Naive thymus-derived CD4-positive, alpha-beta T cell (primary cell): ENCODE measurements at regions not wholly inside any gene's neighbourhood (a gene's known extent, or its start where the extent isn't known, plus 50 kb on each side); places are given as distances from the start of the nearest gene placed in this dataset.

Experiments
- ATAC-seq: fragments of 150-1000 bp; cut with Tn5 transposase; 2 replicates; pipeline ENCODE4 v1.10.0; 2021; ENCODE audit warnings: mild to moderate bottlenecking, moderate library complexity
- CTCF ChIA-PET: fragments of 350-600 bp; sonication (Branson Sonifier 250); formaldehyde crosslinking; loops from one replicate; lab custom pipeline; 2021; ENCODE audit warnings: antibody characterized with exemption; lab: Charles Lee
- POLR2A ChIA-PET: fragments of 350-600 bp; sonication (Branson Sonifier 250); formaldehyde crosslinking; loops from one replicate; lab custom pipeline; 2021; ENCODE audit warnings: antibody characterized with exemption, inconsistent platforms; lab: Charles Lee
- DNase-seq, 9 donors: peaks; one replicate each; pipeline versions ENCODE4 v3.0.0 to v3.0.0-alpha.2; 2020 to 2022; ENCODE audit warnings: mixed read lengths in 1 of 9
- H3K27ac ChIP-seq: one replicate; pipeline ENCODE4 v1.7.0; 2013; ENCODE audit warnings: mild to moderate bottlenecking, low read depth, low read length, moderate library complexity
- H3K27me3 ChIP-seq, 2 donors: one replicate each; pipeline ENCODE4 v1.7.0; 2013; ENCODE audit warnings: low read length in 2 of 2, mild to moderate bottlenecking in 2 of 2, moderate library complexity in 2 of 2; ENCODE audit not compliant: control insufficient read depth in 2 of 2, insufficient read depth in 2 of 2
- H3K36me3 ChIP-seq, 3 experiments: 1 replicate in 2 of 3; 2 replicates in 1 of 3; pipeline ENCODE4 v1.7.0; 2013; ENCODE audit warnings: low read length in 3 of 3, mild to moderate bottlenecking in 3 of 3, moderate library complexity in 1 of 3; ENCODE audit not compliant: insufficient read depth in 3 of 3, control insufficient read depth in 2 of 3
- H3K4me1 ChIP-seq, 2 donors: one replicate each; pipeline ENCODE4 v1.7.0; 2013; ENCODE audit warnings: low read length in 2 of 2, mild to moderate bottlenecking in 2 of 2, moderate library complexity in 1 of 2; ENCODE audit not compliant: control insufficient read depth in 2 of 2, insufficient read depth in 2 of 2
- H3K4me3 ChIP-seq: 2 replicates; pipeline ENCODE4 v1.7.0; 2013; ENCODE audit warnings: mild to moderate bottlenecking, low read length
- H3K9me3 ChIP-seq, 3 experiments: 1 replicate in 2 of 3; 2 replicates in 1 of 3; pipeline ENCODE4 v1.7.0; 2013; ENCODE audit warnings: low read length in 3 of 3; ENCODE audit not compliant: control insufficient read depth in 2 of 3
- H3K27ac Mint-ChIP-seq, 9 donors: one replicate each; pipeline ENCODE4 v1.8.0; 2020 to 2022; ENCODE audit warnings: mixed read lengths in 9 of 9, mild to moderate bottlenecking in 8 of 9, moderate library complexity in 5 of 9, inconsistent platforms in 2 of 9
- H3K27me3 Mint-ChIP-seq, 5 donors: one replicate each; pipeline ENCODE4 v1.8.0; 2021 to 2022; ENCODE audit warnings: mixed read lengths in 5 of 5, mild to moderate bottlenecking in 1 of 5
- H3K36me3 Mint-ChIP-seq, 5 donors: one replicate each; pipeline ENCODE4 v1.8.0; 2020 to 2022; ENCODE audit warnings: mixed read lengths in 5 of 5, mild to moderate bottlenecking in 3 of 5, inconsistent platforms in 1 of 5
- H3K4me1 Mint-ChIP-seq, 7 donors: one replicate each; pipeline ENCODE4 v1.8.0; 2020 to 2022; ENCODE audit warnings: mixed read lengths in 7 of 7, mild to moderate bottlenecking in 3 of 7, inconsistent platforms in 1 of 7
- H3K4me3 Mint-ChIP-seq, 10 donors: one replicate each; pipeline ENCODE4 v1.8.0; 2020 to 2022; ENCODE audit warnings: mild to moderate bottlenecking in 10 of 10, mixed read lengths in 10 of 10, moderate library complexity in 6 of 10, inconsistent platforms in 2 of 10
- H3K9me3 Mint-ChIP-seq, 11 donors: one replicate each; pipeline ENCODE4 v1.8.0; 2020 to 2022; ENCODE audit warnings: mixed read lengths in 11 of 11, mild to moderate bottlenecking in 4 of 11, inconsistent platforms in 1 of 11, moderate library complexity in 1 of 11
- intact Hi-C, 2 donors: fragments of 100-400 bp; cut with micrococcal nuclease; formaldehyde crosslinking; loops; one replicate each; pipeline ENCODE4 v1.15.1; 2023

DNA sequence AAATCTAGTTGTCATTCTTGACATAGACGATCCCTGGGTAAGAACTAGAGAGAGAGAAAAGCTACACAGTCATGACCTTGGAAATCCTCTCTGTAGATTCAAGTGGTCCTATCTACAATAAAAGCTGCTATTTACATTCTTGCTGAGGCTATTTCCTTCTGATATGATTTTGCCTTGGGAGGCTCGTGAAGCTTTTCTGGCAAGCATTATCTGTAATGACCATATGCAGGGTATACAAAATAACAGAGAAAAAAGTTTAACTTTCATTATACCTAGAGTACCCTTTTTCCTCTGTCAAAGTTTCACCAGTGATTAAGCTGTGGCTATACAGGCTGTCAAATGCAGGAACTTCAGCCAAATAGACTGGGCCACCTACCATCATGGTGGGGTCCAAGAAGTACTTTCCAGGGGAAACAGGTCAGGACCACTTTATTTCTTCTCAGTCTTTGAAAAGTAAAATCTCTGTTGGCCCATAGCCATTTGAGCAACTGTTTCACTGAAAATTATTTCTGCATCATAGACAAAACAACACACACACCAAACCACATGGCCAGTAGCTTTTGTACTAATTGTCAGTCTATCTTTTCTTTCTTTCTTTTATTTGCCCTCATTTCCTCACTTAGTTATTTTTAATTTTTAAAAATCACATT, 677.0 kb upstream of the ID4 start:
- no peaks in the 10 kb centered on the region for H3K36me3 ChIP-seq
- peaks cover 0 to 10% (median 1%) of the 10 kb centered on the region in 11 donors for H3K9me3 Mint-ChIP-seq
- no peak for ATAC-seq
- H3K9me3 ChIP-seq = no peaks in the 10 kb centered on the region
- intact Hi-C loops = no loop called here
- no peak overlapping the region for H3K4me3 ChIP-seq
- no peak overlapping the region for H3K27ac Mint-ChIP-seq
- H3K4me3 Mint-ChIP-seq = no peak overlapping the region
- H3K27me3 ChIP-seq = no peaks in the 10 kb centered on the region
- H3K27ac ChIP-seq = no peak overlapping the region
- no peaks in the 10 kb centered on the region for H3K27me3 Mint-ChIP-seq
- ChIA-PET POLR2A (no interaction called here), CTCF (no interaction called here)
- no peaks in the 10 kb centered on the region for H3K4me1 ChIP-seq
- H3K4me1 Mint-ChIP-seq = no peaks in the 10 kb centered on the region
- H3K36me3 Mint-ChIP-seq = no peaks in the 10 kb centered on the region
- DNase-seq = no peak

DNA sequence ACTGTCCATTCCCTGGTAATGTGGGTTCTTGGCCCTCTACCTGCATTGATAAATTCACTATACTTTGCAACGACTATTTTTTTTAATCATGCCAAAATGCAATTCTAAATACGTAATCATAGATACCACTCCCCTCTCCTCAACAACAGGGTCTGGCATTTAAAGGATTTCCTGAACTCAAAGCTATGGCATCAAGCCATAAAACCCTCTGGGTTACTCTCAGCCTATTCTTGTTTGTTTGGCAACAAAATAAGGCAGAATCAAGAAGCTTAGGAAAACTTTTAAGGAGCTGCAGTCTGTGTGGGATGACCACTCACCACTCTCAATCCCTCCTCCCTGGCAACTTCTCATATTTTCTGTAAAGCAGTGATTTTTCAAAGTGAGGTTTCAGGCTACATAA, 669.9 kb upstream of the ID4 start:
- Mint-ChIP-seq H3K27me3 (no peaks in the 10 kb centered on the region), H3K27ac (no peak overlapping the region), H3K9me3 (peaks cover 0 to 14% (median 3%) of the 10 kb centered on the region in 11 donors), H3K4me1 (no peaks in the 10 kb centered on the region), H3K4me3 (no peak overlapping the region), H3K36me3 (no peaks in the 10 kb centered on the region)
- H3K27me3 ChIP-seq = no peaks in the 10 kb centered on the region
- H3K4me1 ChIP-seq = no peaks in the 10 kb centered on the region
- ChIA-PET POLR2A (no interaction called here), CTCF (no interaction called here)
- H3K9me3 ChIP-seq = no peaks in the 10 kb centered on the region
- ATAC-seq (no peak), DNase-seq (no peak)
- no peaks in the 10 kb centered on the region for H3K36me3 ChIP-seq
- no peak overlapping the region for H3K27ac ChIP-seq
- no peak overlapping the region for H3K4me3 ChIP-seq
- intact Hi-C loops = no loop called here

GRCh38 chr6:19169366-19169765, 667.8 kb upstream of the ID4 start:
- Histone ChIP-seq H3K4me1 (no peaks in the 10 kb centered on the region), H3K36me3 (no peaks in the 10 kb centered on the region), H3K4me3 (no peak overlapping the region), H3K9me3 (no peaks in the 10 kb centered on the region), H3K27ac (no peak overlapping the region), H3K27me3 (no peaks in the 10 kb centered on the region)
- Mint-ChIP-seq H3K27ac (no peak overlapping the region), H3K36me3 (no peaks in the 10 kb centered on the region), H3K9me3 (peaks cover 0 to 14% (median 3%) of the 10 kb centered on the region in 11 donors), H3K27me3 (no peaks in the 10 kb centered on the region), H3K4me3 (no peak overlapping the region), H3K4me1 (no peaks in the 10 kb centered on the region)
- POLR2A ChIA-PET = no interaction called here
- ATAC-seq (no peak), DNase-seq (no peak)
- CTCF ChIA-PET = no interaction called here
- intact Hi-C loops = no loop called here

DNA sequence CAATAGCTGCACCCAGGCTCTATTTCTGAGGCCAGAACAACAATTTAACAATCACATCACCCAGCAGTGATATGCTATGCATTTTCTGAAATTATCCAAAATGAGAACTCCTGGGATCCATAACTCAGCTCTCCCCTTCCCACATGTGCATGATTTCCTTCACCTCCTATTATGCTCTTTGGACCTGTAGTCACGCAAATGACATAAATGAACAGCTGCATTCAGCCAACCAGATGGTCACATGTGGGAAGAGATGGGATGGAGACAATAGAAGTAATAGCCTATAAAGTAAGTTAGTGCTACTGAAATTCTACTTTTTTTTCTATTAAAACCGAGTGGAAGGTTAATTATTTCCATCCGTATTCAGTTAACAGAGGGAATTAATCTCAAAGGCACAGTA, 662.1 kb upstream of the ID4 start:
- intact Hi-C loops = no loop called here
- ChIA-PET POLR2A (no interaction called here), CTCF (no interaction called here)

GRCh38 chr6:19180348-19181072, 656.7 kb upstream of the ID4 start:
- H3K4me3 ChIP-seq = no peak overlapping the region
- no peaks in the 10 kb centered on the region for H3K27me3 Mint-ChIP-seq
- intact Hi-C loops = no loop called here
- H3K27ac ChIP-seq = no peak overlapping the region
- ChIA-PET POLR2A (no interaction called here), CTCF (no interaction called here)
- H3K4me3 Mint-ChIP-seq = no peak overlapping the region
- peaks cover 0 to 14% (median 0%) of the 10 kb centered on the region in 3 experiments for H3K9me3 ChIP-seq
- no peak overlapping the region for H3K27ac Mint-ChIP-seq
- no peaks in the 10 kb centered on the region for H3K36me3 Mint-ChIP-seq
- no peaks in the 10 kb centered on the region for H3K36me3 ChIP-seq
- H3K4me1 Mint-ChIP-seq = no peaks in the 10 kb centered on the region
- H3K4me1 ChIP-seq = no peaks in the 10 kb centered on the region
- no peaks in the 10 kb centered on the region for H3K27me3 ChIP-seq
- peaks cover 6 to 40% (median 17%) of the 10 kb centered on the region in 11 donors for H3K9me3 Mint-ChIP-seq
- no peak for ATAC-seq
- DNase-seq = no peak

More for the DNA sequence above, 662.1 kb upstream of the ID4 start:
- H3K4me3 Mint-ChIP-seq = no peak overlapping the region
- Histone ChIP-seq H3K4me1 (no peaks in the 10 kb centered on the region), H3K9me3 (peaks cover 0 to 4% (median 0%) of the 10 kb centered on the region in 3 experiments), H3K36me3 (no peaks in the 10 kb centered on the region), H3K4me3 (no peak overlapping the region), H3K27me3 (no peaks in the 10 kb centered on the region), H3K27ac (no peak overlapping the region)
- ATAC-seq = no peak
- DNase-seq = no peak
- H3K36me3 Mint-ChIP-seq = no peaks in the 10 kb centered on the region
- no peak overlapping the region for H3K27ac Mint-ChIP-seq
- H3K4me1 Mint-ChIP-seq = no peaks in the 10 kb centered on the region
- H3K9me3 Mint-ChIP-seq = peaks cover 0 to 33% (median 13%) of the 10 kb centered on the region in 11 donors
- no peaks in the 10 kb centered on the region for H3K27me3 Mint-ChIP-seq

GRCh38 chr6:19181211-19181610, 656.0 kb upstream of the ID4 start:
- H3K36me3 Mint-ChIP-seq = no peaks in the 10 kb centered on the region
- H3K27ac Mint-ChIP-seq = no peak overlapping the region
- intact Hi-C loops = no loop called here
- no peak overlapping the region for H3K4me3 Mint-ChIP-seq
- Histone ChIP-seq H3K27ac (no peak overlapping the region), H3K36me3 (no peaks in the 10 kb centered on the region), H3K9me3 (peaks cover 0 to 14% (median 0%) of the 10 kb centered on the region in 3 experiments), H3K27me3 (no peaks in the 10 kb centered on the region), H3K4me3 (no peak overlapping the region), H3K4me1 (no peaks in the 10 kb centered on the region)
- POLR2A ChIA-PET = no interaction called here
- ATAC-seq (no peak), DNase-seq (no peak)
- no peaks in the 10 kb centered on the region for H3K27me3 Mint-ChIP-seq
- no peaks in the 10 kb centered on the region for H3K4me1 Mint-ChIP-seq
- peaks cover 6 to 40% (median 17%) of the 10 kb centered on the region in 11 donors for H3K9me3 Mint-ChIP-seq
- CTCF ChIA-PET = no interaction called here

- no peaks in the 10 kb centered on the region for H3K36me3 ChIP-seq
- H3K27me3 ChIP-seq = no peaks in the 10 kb centered on the region
- H3K9me3 ChIP-seq = no peaks in the 10 kb centered on the region
- no peak overlapping the region for H3K4me3 ChIP-seq
- DNase-seq = no peak
- ChIA-PET POLR2A (no interaction called here), CTCF (no interaction called here)
- no peaks in the 10 kb centered on the region for H3K36me3 Mint-ChIP-seq
- ATAC-seq = no peak
- H3K9me3 Mint-ChIP-seq = peaks cover 0 to 14% (median 2%) of the 10 kb centered on the region in 11 donors
- no peak overlapping the region for H3K27ac ChIP-seq
- no peaks in the 10 kb centered on the region for H3K4me1 Mint-ChIP-seq
- H3K4me1 ChIP-seq = no peaks in the 10 kb centered on the region
- H3K27me3 Mint-ChIP-seq = no peaks in the 10 kb centered on the region
- H3K27ac Mint-ChIP-seq = no peak overlapping the region
- intact Hi-C loops = no loop called here
- no peak overlapping the region for H3K4me3 Mint-ChIP-seq
Measured at GRCh38 chr6:19193624-19194023, 643.5 kb upstream of the ID4 start.
